ENCODE measurements at regions not wholly inside any gene's neighbourhood (a gene's known extent, or its start where the extent isn't known, plus 50 kb on each side); places are given as distances from the start of the nearest gene placed in this dataset.

DNA sequence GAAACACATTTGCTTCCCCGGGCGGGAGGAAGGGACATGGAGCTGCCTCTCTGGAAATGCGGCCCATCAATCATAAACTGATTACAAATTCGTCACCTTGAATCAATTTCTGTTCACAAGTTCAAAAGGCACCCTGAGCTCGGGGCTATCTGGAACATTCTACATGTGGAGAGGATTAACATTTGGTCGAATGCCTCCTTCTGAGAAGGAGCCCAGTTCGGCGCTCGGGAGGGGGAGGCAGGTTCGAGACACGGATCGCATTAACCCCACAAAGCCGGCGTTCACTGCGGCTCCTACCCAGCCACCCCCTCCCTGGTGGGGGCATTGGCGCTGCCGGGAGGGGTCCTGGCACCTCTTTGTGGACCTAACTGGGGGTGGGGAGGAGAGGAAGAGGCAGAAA, 108.0 kb downstream of the CPZ start:
- no peak for DNase-seq (ENCODE audit: low read depth)
- H3K4me3 ChIP-seq (ENCODE audit: low read depth, low read length), result no peak overlapping the region
- TF ChIP-seq, protein P1, sequence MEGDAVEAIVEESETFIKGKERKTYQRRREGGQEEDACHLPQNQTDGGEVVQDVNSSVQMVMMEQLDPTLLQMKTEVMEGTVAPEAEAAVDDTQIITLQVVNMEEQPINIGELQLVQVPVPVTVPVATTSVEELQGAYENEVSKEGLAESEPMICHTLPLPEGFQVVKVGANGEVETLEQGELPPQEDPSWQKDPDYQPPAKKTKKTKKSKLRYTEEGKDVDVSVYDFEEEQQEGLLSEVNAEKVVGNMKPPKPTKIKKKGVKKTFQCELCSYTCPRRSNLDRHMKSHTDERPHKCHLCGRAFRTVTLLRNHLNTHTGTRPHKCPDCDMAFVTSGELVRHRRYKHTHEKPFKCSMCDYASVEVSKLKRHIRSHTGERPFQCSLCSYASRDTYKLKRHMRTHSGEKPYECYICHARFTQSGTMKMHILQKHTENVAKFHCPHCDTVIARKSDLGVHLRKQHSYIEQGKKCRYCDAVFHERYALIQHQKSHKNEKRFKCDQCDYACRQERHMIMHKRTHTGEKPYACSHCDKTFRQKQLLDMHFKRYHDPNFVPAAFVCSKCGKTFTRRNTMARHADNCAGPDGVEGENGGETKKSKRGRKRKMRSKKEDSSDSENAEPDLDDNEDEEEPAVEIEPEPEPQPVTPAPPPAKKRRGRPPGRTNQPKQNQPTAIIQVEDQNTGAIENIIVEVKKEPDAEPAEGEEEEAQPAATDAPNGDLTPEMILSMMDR (IDR thresholded peaks at IDR 0.05; ENCODE audit: insufficient read depth, low read depth, low read length), result no peak

DNA sequence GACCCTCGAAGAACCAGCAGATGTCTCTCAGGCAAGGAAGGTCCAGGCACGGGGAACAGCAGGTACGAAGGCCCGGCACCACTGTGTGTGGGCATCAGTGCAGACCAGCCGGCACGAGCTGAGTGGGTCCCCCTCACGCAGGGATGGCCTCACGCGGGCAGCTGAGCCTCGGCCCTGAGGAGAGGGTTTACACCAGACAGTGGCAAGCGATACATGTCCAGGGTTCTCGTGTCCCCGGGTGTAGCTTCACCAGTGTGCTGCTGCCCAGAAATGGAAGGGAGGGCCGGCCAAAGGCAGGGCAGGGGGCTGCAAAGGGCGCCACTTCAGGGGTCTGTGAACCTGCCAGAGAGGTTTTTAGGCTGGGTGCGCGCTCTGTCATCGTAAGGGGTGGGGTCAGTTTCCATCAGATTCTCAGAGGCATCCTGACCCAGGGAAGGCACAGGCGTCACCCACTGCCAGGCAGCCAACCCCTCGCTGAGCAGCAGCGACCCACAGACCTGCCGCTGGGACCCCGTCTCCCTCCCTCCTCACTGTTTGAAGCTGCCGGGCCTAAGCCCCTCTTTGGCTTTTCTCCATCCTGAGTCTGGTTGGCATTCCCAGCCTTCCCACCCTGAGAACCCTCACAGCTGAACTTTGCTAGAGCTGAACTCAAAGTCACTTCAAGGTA, 107.0 kb downstream of the CPZ start:
- no peak for DNase-seq (ENCODE audit: low read depth)
- H3K4me3 ChIP-seq (ENCODE audit: low read depth, low read length), result no peak overlapping the region
- TF ChIP-seq, protein P1 (IDR thresholded peaks at IDR 0.05; ENCODE audit: insufficient read depth, low read depth, low read length), result no peak

DNA sequence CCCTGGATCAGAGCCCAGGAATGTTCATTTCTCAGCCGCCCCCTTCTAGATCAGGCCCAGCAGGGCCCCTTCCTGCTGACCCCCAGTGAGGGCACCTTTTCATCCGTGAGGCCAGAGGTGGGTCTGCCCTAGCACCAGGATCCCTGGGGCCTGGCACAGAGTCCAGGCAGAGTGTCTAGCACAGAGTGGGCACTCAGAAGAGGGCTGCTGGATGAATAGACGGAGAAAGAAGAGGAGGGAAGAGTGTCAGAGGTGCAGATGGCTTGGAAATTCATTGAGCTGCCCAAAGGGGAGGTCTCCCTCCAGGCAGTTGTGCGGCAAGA, 106.5 kb downstream of the CPZ start:
- TF ChIP-seq, protein P1 (IDR thresholded peaks at IDR 0.05; ENCODE audit: insufficient read depth, low read depth, low read length), result no peak
- no peak for DNase-seq (ENCODE audit: low read depth)

DNA sequence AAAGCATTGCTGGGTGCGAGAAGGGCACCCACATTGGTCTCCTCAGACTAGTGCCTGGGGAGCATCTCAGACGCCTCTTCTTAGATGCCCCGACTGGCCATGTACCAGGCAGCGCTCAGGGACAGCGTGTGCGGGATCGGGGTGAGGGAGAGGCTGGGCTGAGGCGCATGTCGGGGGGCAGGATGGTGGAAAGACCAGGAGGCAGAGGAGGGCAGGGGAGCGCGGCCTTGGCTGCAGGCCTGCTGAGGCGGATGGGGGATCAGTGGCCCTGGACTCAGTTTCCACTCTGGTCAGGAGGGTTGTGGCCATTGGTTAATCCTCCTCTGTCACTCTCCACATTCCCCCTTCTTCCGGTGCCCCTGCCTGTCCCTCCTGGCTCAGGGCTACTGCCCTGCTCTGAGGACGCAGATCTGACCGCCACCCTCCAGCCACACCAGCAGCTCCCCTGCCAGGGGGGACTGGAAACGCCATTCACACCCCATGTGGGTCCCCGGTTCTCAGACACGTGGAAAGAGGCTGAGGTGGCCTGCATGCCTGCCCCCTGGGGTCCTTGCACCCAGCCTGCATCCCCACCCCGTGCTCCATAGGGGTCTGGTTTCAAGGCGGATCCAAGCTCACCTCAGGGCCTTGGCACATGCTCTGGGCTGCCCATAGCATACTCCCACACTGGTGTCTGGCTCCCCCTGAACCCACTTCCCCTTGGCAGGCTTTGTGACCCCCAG, 105.9 kb downstream of the CPZ start:
- no peak overlapping the region for H3K4me3 ChIP-seq (ENCODE audit: low read depth, low read length)
- DNase-seq (ENCODE audit: low read depth), result no peak

More for the DNA sequence above, 106.5 kb downstream of the CPZ start:
- no peak overlapping the region for H3K4me3 ChIP-seq (ENCODE audit: low read depth, low read length)

DNA sequence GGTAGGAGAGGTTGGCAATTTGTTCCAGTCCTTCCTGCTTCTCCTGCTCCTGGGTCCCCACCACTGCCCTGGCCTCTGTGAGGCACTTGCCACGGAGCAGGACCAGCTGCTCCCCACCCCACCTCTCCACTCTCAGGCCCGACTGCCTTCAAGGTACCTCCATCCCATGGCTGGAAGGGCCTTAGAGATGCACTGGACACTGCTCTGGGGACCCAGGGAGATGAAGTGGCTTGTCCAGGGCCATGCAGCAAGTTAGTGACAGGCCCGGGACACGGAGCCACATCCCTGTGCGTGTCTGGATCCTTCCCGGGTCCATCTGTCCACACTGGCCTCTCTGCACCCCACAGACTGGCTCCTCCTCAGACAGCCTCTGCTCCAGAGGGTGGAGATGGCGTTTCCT, 105.3 kb downstream of the CPZ start:
- no peak for DNase-seq (ENCODE audit: low read depth)
- TF ChIP-seq, protein P1 (IDR thresholded peaks at IDR 0.05; ENCODE audit: insufficient read depth, low read depth, low read length), result no peak
- no peak overlapping the region for H3K4me3 ChIP-seq (ENCODE audit: low read depth, low read length)

More for the DNA sequence above, 105.9 kb downstream of the CPZ start:
- TF ChIP-seq, protein P1 (IDR thresholded peaks at IDR 0.05; ENCODE audit: insufficient read depth, low read depth, low read length), result no peak

DNA sequence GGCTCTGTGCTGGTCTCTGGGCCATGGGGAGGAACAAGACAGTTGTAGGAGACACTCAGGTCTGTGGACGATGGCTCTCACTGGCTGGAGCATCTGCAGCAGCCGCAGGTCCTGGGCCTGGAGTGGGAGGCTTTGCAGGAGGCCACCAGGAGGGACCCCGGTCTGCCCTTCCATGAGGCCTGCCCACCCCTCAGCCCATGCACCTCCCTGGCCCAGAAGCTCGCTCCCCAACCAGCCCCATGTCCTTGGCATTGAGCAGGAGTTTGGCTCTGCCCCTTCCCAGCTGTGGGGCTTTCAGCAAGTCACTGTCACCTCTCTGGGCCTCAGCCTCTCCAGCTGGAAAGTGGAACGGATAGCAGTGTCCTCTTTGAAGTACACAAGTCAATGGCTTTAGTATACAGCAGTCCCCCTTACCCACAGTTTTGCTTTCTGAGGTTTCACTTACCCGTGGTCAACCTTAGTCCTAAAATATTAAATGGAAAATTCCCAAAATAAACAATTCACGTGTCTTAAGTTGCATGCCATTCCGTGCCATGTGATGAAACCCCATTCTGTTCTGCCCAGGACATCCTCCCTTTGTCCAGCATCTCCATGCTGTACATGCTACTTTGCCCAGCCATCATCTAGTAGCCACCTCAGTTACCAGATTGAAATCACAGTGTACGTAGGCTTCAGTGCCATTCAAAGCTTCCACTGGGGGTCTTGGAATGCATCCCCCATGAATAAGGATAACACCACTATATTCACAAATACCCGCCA, 104.0 kb downstream of the CPZ start:
- H3K4me3 ChIP-seq (ENCODE audit: low read depth, low read length), result no peak overlapping the region
- TF ChIP-seq, protein P1 (IDR thresholded peaks at IDR 0.05; ENCODE audit: insufficient read depth, low read depth, low read length), result no peak
- no peak for DNase-seq (ENCODE audit: low read depth)
